ENCODE measurements at regions not wholly inside any gene's neighbourhood (a gene's known extent, or its start where the extent isn't known, plus 50 kb on each side); places are given as distances from the start of the nearest gene placed in this dataset.

DNA sequence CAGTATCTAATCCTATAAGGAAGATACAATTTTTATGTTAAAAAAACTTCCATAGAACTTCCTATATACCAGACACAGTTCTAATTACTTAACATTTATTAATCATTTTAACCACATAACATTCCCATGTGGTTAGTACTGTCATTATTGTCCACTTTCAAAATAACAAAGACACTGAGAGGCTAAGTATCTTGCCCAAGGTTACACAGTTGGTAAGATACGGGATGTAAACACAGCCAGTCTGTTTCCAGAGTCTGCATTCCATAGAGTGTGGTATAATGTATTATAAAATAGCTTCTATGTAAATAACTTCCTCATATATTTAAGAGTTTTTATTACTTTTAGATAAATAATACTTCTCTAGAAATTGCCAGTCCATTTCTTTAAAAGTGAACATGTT lies 383.3 kb upstream of the ETAA1 start:
- H3K36me3 ChIP-seq (ENCODE audit: control insufficient read depth, low read length), result no peaks in the 10 kb centered on the region
- no peak overlapping the region for H3K27ac ChIP-seq (ENCODE audit: low read depth, low read length)
- H3K27me3 ChIP-seq (ENCODE audit: control insufficient read depth, low read length), result no peaks in the 10 kb centered on the region
- H4K20me1 ChIP-seq (ENCODE audit: control insufficient read depth, insufficient read depth, low read depth, low read length), result no peaks in the 10 kb centered on the region
- H3K9me2 ChIP-seq (replicated peaks; ENCODE audit: control insufficient read depth, low read length), result no peaks in the 10 kb centered on the region; the same call in 1 of the 2 replicates
- no peak overlapping the region for H3K4me2 ChIP-seq (ENCODE audit: low read length)
- no peaks in the 10 kb centered on the region for H3K9me3 ChIP-seq (ENCODE audit: control insufficient read depth, insufficient read depth, low read length)
- no peak overlapping the region for H3K4me3 ChIP-seq (ENCODE audit: low read length)
- H3F3A ChIP-seq (ENCODE audit: control insufficient read depth, insufficient read depth), result no peaks in the 10 kb centered on the region
- no peaks in the 10 kb centered on the region for H3K4me1 ChIP-seq (ENCODE audit: control insufficient read depth, low read length)
- no peaks in the 10 kb centered on the region for H3K79me2 ChIP-seq (ENCODE audit: control insufficient read depth, low read length)
- TF ChIP-seq EZH2phosphoT487 (IDR thresholded peaks at IDR 0.05; ENCODE audit: borderline replicate concordance, low read length), result no peak
- TF ChIP-seq, protein P1, sequence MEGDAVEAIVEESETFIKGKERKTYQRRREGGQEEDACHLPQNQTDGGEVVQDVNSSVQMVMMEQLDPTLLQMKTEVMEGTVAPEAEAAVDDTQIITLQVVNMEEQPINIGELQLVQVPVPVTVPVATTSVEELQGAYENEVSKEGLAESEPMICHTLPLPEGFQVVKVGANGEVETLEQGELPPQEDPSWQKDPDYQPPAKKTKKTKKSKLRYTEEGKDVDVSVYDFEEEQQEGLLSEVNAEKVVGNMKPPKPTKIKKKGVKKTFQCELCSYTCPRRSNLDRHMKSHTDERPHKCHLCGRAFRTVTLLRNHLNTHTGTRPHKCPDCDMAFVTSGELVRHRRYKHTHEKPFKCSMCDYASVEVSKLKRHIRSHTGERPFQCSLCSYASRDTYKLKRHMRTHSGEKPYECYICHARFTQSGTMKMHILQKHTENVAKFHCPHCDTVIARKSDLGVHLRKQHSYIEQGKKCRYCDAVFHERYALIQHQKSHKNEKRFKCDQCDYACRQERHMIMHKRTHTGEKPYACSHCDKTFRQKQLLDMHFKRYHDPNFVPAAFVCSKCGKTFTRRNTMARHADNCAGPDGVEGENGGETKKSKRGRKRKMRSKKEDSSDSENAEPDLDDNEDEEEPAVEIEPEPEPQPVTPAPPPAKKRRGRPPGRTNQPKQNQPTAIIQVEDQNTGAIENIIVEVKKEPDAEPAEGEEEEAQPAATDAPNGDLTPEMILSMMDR (IDR thresholded peaks at IDR 0.05; ENCODE audit: low read depth, low read length, poor library complexity, severe bottlenecking), result no peak

DNA sequence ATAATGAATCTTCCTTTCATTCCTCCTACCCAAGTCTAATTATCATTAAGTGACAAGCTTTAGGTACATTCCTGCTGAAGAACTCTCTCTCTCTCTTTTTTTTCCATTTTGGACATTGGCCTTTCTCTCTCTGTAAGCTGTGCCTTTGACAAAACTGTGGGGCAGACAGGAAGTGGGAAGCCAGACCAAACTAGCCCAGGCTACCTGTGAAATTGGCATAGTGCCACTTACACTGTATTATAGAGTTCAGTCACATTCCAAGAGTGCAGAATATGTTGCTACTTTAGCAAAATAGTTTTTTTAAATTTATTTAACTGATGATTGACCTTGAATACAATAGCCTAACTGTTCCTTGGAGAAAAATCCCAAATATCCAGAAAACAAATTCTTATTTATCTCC lies 381.5 kb upstream of the ETAA1 start:
- no peaks in the 10 kb centered on the region for H3K79me2 ChIP-seq (ENCODE audit: control insufficient read depth, low read length)
- no peak overlapping the region for H3K27ac ChIP-seq (ENCODE audit: low read depth, low read length)
- TF ChIP-seq, protein P1 (IDR thresholded peaks at IDR 0.05; ENCODE audit: low read depth, low read length, poor library complexity, severe bottlenecking), result no peak
- TF ChIP-seq EZH2phosphoT487 (IDR thresholded peaks at IDR 0.05; ENCODE audit: borderline replicate concordance, low read length), result no peak
- no peaks in the 10 kb centered on the region for H3K9me3 ChIP-seq (ENCODE audit: control insufficient read depth, insufficient read depth, low read length)
- H3K4me2 ChIP-seq (ENCODE audit: low read length), result no peak overlapping the region
- H4K20me1 ChIP-seq (ENCODE audit: control insufficient read depth, insufficient read depth, low read depth, low read length), result no peaks in the 10 kb centered on the region
- no peaks in the 10 kb centered on the region; the same call in 1 of the 2 replicates for H3K9me2 ChIP-seq (replicated peaks; ENCODE audit: control insufficient read depth, low read length)
- H3F3A ChIP-seq (ENCODE audit: control insufficient read depth, insufficient read depth), result no peaks in the 10 kb centered on the region
- H3K36me3 ChIP-seq (ENCODE audit: control insufficient read depth, low read length), result no peaks in the 10 kb centered on the region
- no peaks in the 10 kb centered on the region for H3K4me1 ChIP-seq (ENCODE audit: control insufficient read depth, low read length)
- H3K27me3 ChIP-seq (ENCODE audit: control insufficient read depth, low read length), result no peaks in the 10 kb centered on the region
- no peak overlapping the region for H3K4me3 ChIP-seq (ENCODE audit: low read length)

DNA sequence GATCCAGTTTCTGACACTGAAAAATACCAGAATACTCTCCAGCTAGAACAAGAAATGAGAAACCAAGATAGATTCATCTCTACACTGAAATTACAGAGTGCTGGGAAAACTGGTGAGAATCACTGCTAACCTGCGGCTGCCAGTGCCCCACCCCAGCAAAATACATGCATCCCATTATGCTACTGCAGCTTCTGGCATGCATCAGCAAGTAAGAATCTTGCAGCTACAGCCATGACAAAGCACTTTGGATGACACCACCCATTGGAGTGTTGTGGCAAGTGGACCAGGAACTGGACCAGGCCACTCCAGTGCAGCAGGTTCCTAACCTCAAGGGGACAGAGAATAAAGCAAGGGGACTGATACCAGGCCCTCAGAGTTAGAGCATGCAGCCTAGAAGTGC lies 378.8 kb upstream of the ETAA1 start:
- no peaks in the 10 kb centered on the region for H3K79me2 ChIP-seq (ENCODE audit: control insufficient read depth, low read length)
- no peaks in the 10 kb centered on the region for H3K9me2 ChIP-seq (replicated peaks; ENCODE audit: control insufficient read depth, low read length)
- H3F3A ChIP-seq (ENCODE audit: control insufficient read depth, insufficient read depth), result no peaks in the 10 kb centered on the region
- H3K4me1 ChIP-seq (ENCODE audit: control insufficient read depth, low read length), result no peaks in the 10 kb centered on the region
- no peak overlapping the region for H3K4me2 ChIP-seq (ENCODE audit: low read length)
- H3K27me3 ChIP-seq (ENCODE audit: control insufficient read depth, low read length), result no peaks in the 10 kb centered on the region
- H3K36me3 ChIP-seq (ENCODE audit: control insufficient read depth, low read length), result no peaks in the 10 kb centered on the region
- no peak overlapping the region for H3K27ac ChIP-seq (ENCODE audit: low read depth, low read length)
- no peaks in the 10 kb centered on the region for H3K9me3 ChIP-seq (ENCODE audit: control insufficient read depth, insufficient read depth, low read length)
- H4K20me1 ChIP-seq (ENCODE audit: control insufficient read depth, insufficient read depth, low read depth, low read length), result no peaks in the 10 kb centered on the region
- TF ChIP-seq, protein P1 (IDR thresholded peaks at IDR 0.05; ENCODE audit: low read depth, low read length, poor library complexity, severe bottlenecking), result no peak
- TF ChIP-seq EZH2phosphoT487 (IDR thresholded peaks at IDR 0.05; ENCODE audit: borderline replicate concordance, low read length), result no peak
- H3K4me3 ChIP-seq (ENCODE audit: low read length), result no peak overlapping the region

DNA sequence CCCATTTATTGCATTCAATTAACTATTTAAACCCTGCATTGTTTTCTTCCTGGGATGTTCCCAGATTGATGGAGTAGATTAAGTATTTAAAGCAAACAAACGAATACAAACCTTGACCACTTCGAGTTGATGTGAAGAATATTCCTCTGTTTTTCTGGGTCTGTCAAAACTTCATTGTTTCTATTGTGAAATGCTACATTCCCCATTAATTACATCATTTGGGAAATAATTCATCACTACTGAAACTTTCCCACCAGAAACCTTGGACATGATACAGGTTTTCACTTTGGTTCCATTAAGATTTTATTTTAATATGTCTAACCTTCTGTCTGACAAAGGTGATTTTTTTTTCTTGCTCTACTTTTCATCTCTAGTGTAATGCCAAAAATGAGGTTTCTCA lies 365.1 kb upstream of the ETAA1 start:
- H3F3A ChIP-seq (ENCODE audit: control insufficient read depth, insufficient read depth), result no peaks in the 10 kb centered on the region
- no peak overlapping the region for H3K4me3 ChIP-seq (ENCODE audit: low read length)
- H3K9me2 ChIP-seq (replicated peaks; ENCODE audit: control insufficient read depth, low read length), result no peaks in the 10 kb centered on the region
- no peaks in the 10 kb centered on the region for H3K36me3 ChIP-seq (ENCODE audit: control insufficient read depth, low read length)
- no peak for TF ChIP-seq EZH2phosphoT487 (IDR thresholded peaks at IDR 0.05; ENCODE audit: borderline replicate concordance, low read length)
- TF ChIP-seq, protein P1 (IDR thresholded peaks at IDR 0.05; ENCODE audit: low read depth, low read length, poor library complexity, severe bottlenecking), result no peak
- H3K27me3 ChIP-seq (ENCODE audit: control insufficient read depth, low read length), result no peaks in the 10 kb centered on the region
- H3K79me2 ChIP-seq (ENCODE audit: control insufficient read depth, low read length), result no peaks in the 10 kb centered on the region
- H3K4me1 ChIP-seq (ENCODE audit: control insufficient read depth, low read length), result no peaks in the 10 kb centered on the region
- H3K9me3 ChIP-seq (ENCODE audit: control insufficient read depth, insufficient read depth, low read length), result no peaks in the 10 kb centered on the region
- H4K20me1 ChIP-seq (ENCODE audit: control insufficient read depth, insufficient read depth, low read depth, low read length), result no peaks in the 10 kb centered on the region
- H3K27ac ChIP-seq (ENCODE audit: low read depth, low read length), result no peak overlapping the region
- no peak overlapping the region for H3K4me2 ChIP-seq (ENCODE audit: low read length)
